ENCODE measurements at regions not wholly inside any gene's neighbourhood (a gene's known extent, or its start where the extent isn't known, plus 50 kb on each side); places are given as distances from the start of the nearest gene placed in this dataset.

GRCh38 chrX:40201329-40201885 is 103.6 kb upstream of the BCOR start:
- no peak for DNase-seq
- WGBS (ENCODE audit: low lambda C conversion rate), result 45% methylated on average over 1 of the region's 3 CpGs
- POLR2A ChIA-PET, result no interaction called here
- no peaks in the 10 kb centered on the region for H3K79me2 ChIP-seq (ENCODE audit: insufficient read depth)
- TF ChIP-seq JUND (IDR thresholded peaks at IDR 0.05) (no peak), SIN3A (IDR thresholded peaks at IDR 0.05; ENCODE audit: borderline replicate concordance, low read depth, low read length) (no peak), POLR2AphosphoS5 (IDR thresholded peaks at IDR 0.05; ENCODE audit: low read depth, low read length) (no peak), EP300 (IDR thresholded peaks at IDR 0.05; ENCODE audit: borderline replicate concordance in 1 of 2, low read depth in 1 of 2, low read length in 1 of 2) (no peak), RAD21 (IDR thresholded peaks at IDR 0.05; ENCODE audit: low read length) (no peak), PBX3 (IDR thresholded peaks at IDR 0.05) (no peak), MXI1 (IDR thresholded peaks at IDR 0.05; ENCODE audit: low read depth, low read length) (no peak), GATA2 (CRISPR knock-in tag; IDR thresholded peaks at IDR 0.05) (no peak)
- CTCF ChIA-PET, result no interaction called here
- no peak overlapping the region for H2AFZ ChIP-seq (ENCODE audit: low read depth)
- H3K4me3 ChIP-seq (ENCODE audit: low read depth in 2 of 2, low read length in 1 of 2), result no peak overlapping the region
- H3K9me2 ChIP-seq, result no peaks in the 10 kb centered on the region
- no peaks in the 10 kb centered on the region for H3K9me3 ChIP-seq
- no peak overlapping the region for H3K4me2 ChIP-seq
- no peaks in the 10 kb centered on the region for H3F3A ChIP-seq (replicated peaks; ENCODE audit: insufficient read depth)
- H3K4me1 ChIP-seq (ENCODE audit: control insufficient read depth in 1 of 2, insufficient read depth in 2 of 2, low read depth in 1 of 2, low read length in 1 of 2), result peaks cover 0 to 5% of the 10 kb centered on the region in 2 experiments; a peak in 1 of 4 replicates
- H3K27me3 ChIP-seq (ENCODE audit: insufficient read depth), result no peaks in the 10 kb centered on the region
- no peaks in the 10 kb centered on the region for H4K20me1 ChIP-seq (ENCODE audit: insufficient read depth)
- no peak overlapping the region for H3K9ac ChIP-seq
- H3K36me3 ChIP-seq (replicated peaks in 1 of 2; ENCODE audit: control insufficient read depth in 1 of 2, insufficient read depth in 2 of 2, low read length in 1 of 2), result no peaks in the 10 kb centered on the region
- no peak overlapping the region for H3K27ac ChIP-seq (ENCODE audit: low read depth in 2 of 2, low read length in 1 of 2)

GRCh38 chrX:40199704-40200103 is 101.9 kb upstream of the BCOR start:
- Histone ChIP-seq H3K4me1 (ENCODE audit: control insufficient read depth in 1 of 2, insufficient read depth in 2 of 2, low read depth in 1 of 2, low read length in 1 of 2) (peaks cover 0 to 5% of the 10 kb centered on the region in 2 experiments; a peak in 1 of 4 replicates), H3K4me2 (no peak overlapping the region), H3K79me2 (ENCODE audit: insufficient read depth) (no peaks in the 10 kb centered on the region), H3K4me3 (ENCODE audit: low read depth in 2 of 2, low read length in 1 of 2) (no peak overlapping the region), H3K9ac (no peak overlapping the region), H3K36me3 (replicated peaks in 1 of 2; ENCODE audit: control insufficient read depth in 1 of 2, insufficient read depth in 2 of 2, low read length in 1 of 2) (no peaks in the 10 kb centered on the region), H3K27ac (ENCODE audit: low read depth in 2 of 2, low read length in 1 of 2) (no peak overlapping the region), H3K9me3 (no peaks in the 10 kb centered on the region), H3K27me3 (ENCODE audit: insufficient read depth) (no peaks in the 10 kb centered on the region), H3K9me2 (no peaks in the 10 kb centered on the region), H3F3A (replicated peaks; ENCODE audit: insufficient read depth) (no peaks in the 10 kb centered on the region), H4K20me1 (ENCODE audit: insufficient read depth) (no peaks in the 10 kb centered on the region), H2AFZ (ENCODE audit: low read depth) (no peak overlapping the region)
- no peak for TF ChIP-seq SIN3A (IDR thresholded peaks at IDR 0.05; ENCODE audit: borderline replicate concordance, low read depth, low read length)
- TF ChIP-seq FOXM1 (IDR thresholded peaks at IDR 0.05; ENCODE audit: low read depth), result no peak
- TF ChIP-seq GATA2 (CRISPR knock-in tag; IDR thresholded peaks at IDR 0.05), result no peak
- TF ChIP-seq NFIC (IDR thresholded peaks at IDR 0.05; ENCODE audit: borderline replicate concordance), result no peak
- no peak for TF ChIP-seq FOXJ3 (CRISPR knock-in tag; IDR thresholded peaks at IDR 0.05)
- no peak for TF ChIP-seq MEF2A (IDR thresholded peaks at IDR 0.05; ENCODE audit: borderline replicate concordance, low read depth)
- no peak for TF ChIP-seq GABPA (IDR thresholded peaks at IDR 0.05; ENCODE audit: low read depth)
- TF ChIP-seq FOSL2 (IDR thresholded peaks at IDR 0.05; ENCODE audit: borderline replicate concordance, low read depth), result no peak
- POLR2A ChIA-PET, result no interaction called here
- WGBS (ENCODE audit: low lambda C conversion rate), result 49% methylated on average over 7 of the region's 7 CpGs
- CTCF ChIA-PET, result no interaction called here
- DNase-seq, result no peak

Measured in SK-N-SH (cell line).